WTC11 (cell line): ENCODE measurements at regions not wholly inside any gene's neighbourhood (a gene's known extent, or its start where the extent isn't known, plus 50 kb on each side); places are given as distances from the start of the nearest gene placed in this dataset.

Source experiments
- ATAC-seq: fragments of 200-7000 bp; cut with Tn5 transposase; 2 replicates; pipeline ENCODE4 v1.10.0; 2021; ENCODE audit warnings: mild to moderate bottlenecking, moderate library complexity
- CTCF ChIA-PET: fragments of 300-600 bp; sonication (Branson Sonifier 250); formaldehyde crosslinking; loops from one replicate; lab custom pipeline; 2021; ENCODE audit warnings: antibody characterized with exemption; lab: Charles Lee
- POLR2A ChIA-PET: fragments of 350-600 bp; sonication (Branson Sonifier 250); formaldehyde crosslinking; loops from one replicate; lab custom pipeline; 2021; ENCODE audit warnings: antibody characterized with exemption; lab: Charles Lee
- DNase-seq: peaks from one replicate; pipeline ENCODE4 v3.0.0; 2021; ENCODE audit warnings: low spot score
- H3K27ac Mint-ChIP-seq: 2 replicates; pipeline ENCODE4 v1.8.0; 2021; ENCODE audit warnings: mixed read lengths
- H3K27me3 Mint-ChIP-seq: 2 replicates; pipeline ENCODE4 v1.8.0; 2021; ENCODE audit warnings: low read depth, mild to moderate bottlenecking, moderate library complexity, mixed read lengths
- H3K36me3 Mint-ChIP-seq: 2 replicates; pipeline ENCODE4 v1.8.0; 2021; ENCODE audit warnings: mixed read lengths
- H3K4me1 Mint-ChIP-seq: 2 replicates; pipeline ENCODE4 v1.8.0; 2022; ENCODE audit warnings: mixed read lengths
- H3K4me3 Mint-ChIP-seq: 2 replicates; pipeline ENCODE4 v1.8.0; 2021; ENCODE audit warnings: mild to moderate bottlenecking, moderate library complexity, mixed read lengths
- H3K9me3 Mint-ChIP-seq: 2 replicates; pipeline ENCODE4 v1.8.0; 2021; ENCODE audit warnings: mixed read lengths
- AFF4 ChIP-seq: sonication (generic); formaldehyde crosslinking; IDR thresholded peaks from 2 replicates; pipeline ENCODE4 v1.8.1; 2023; ENCODE audit warnings: mild to moderate bottlenecking, missing genetic modification reagents, borderline replicate concordance
- ARID4B ChIP-seq: sonication (generic); formaldehyde crosslinking; IDR thresholded peaks from 2 replicates; pipeline ENCODE4 v1.8.0; 2023; ENCODE audit warnings: missing genetic modification reagents, mild to moderate bottlenecking, borderline replicate concordance
- ATF1 ChIP-seq: sonication (generic); formaldehyde crosslinking; IDR thresholded peaks from 2 replicates; pipeline ENCODE4 v1.8.1; 2023; ENCODE audit warnings: mild to moderate bottlenecking, moderate library complexity, missing genetic modification reagents
- CREM ChIP-seq: sonication (generic); formaldehyde crosslinking; IDR thresholded peaks from 2 replicates; pipeline ENCODE4 v1.8.1; 2022; ENCODE audit warnings: mild to moderate bottlenecking, missing genetic modification reagents, moderate library complexity
- HMGA2 ChIP-seq: fragments of 250-450 bp; sonication (Bioruptor Pico); IDR thresholded peaks from 2 replicates; pipeline ENCODE4 v1.4.0; 2021; ENCODE audit warnings: mild to moderate bottlenecking, moderate library complexity
- IRF2 ChIP-seq: sonication (generic); formaldehyde crosslinking; IDR thresholded peaks from 2 replicates; pipeline ENCODE4 v1.8.0; 2022; ENCODE audit warnings: low read depth, missing genetic modification reagents, borderline replicate concordance
- MAX ChIP-seq: sonication (generic); formaldehyde crosslinking; IDR thresholded peaks from 2 replicates; pipeline ENCODE4 v1.8.0; 2022; ENCODE audit warnings: mild to moderate bottlenecking, missing genetic modification reagents
- MYBL2 ChIP-seq: sonication (generic); formaldehyde crosslinking; IDR thresholded peaks from 2 replicates; pipeline ENCODE4 v1.8.1; 2023; ENCODE audit warnings: mild to moderate bottlenecking, moderate library complexity, missing genetic modification reagents
- NR2C2 ChIP-seq: sonication (generic); formaldehyde crosslinking; IDR thresholded peaks from 2 replicates; pipeline ENCODE4 v1.8.0; 2022; ENCODE audit warnings: mild to moderate bottlenecking, missing genetic modification reagents
- RORB ChIP-seq: fragments of 250-450 bp; sonication (Bioruptor Pico); IDR thresholded peaks from 2 replicates; pipeline ENCODE4 v1.9.0; 2021; ENCODE audit warnings: mild to moderate bottlenecking
- SOX15 ChIP-seq: fragments of 250-450 bp; sonication (Bioruptor Pico); IDR thresholded peaks from 2 replicates; pipeline ENCODE4 v1.9.0; 2021; ENCODE audit warnings: mild to moderate bottlenecking
- ZBTB21 ChIP-seq: sonication (generic); formaldehyde crosslinking; IDR thresholded peaks from 2 replicates; pipeline ENCODE4 v1.8.1; 2023; ENCODE audit warnings: mild to moderate bottlenecking, missing genetic modification reagents, borderline replicate concordance
- ZNF138 ChIP-seq: sonication (generic); formaldehyde crosslinking; conservative IDR thresholded peaks from 2 replicates; pipeline ENCODE4 v1.8.1; 2022; ENCODE audit warnings: mild to moderate bottlenecking, moderate library complexity, missing genetic modification reagents
- ZNF281 ChIP-seq: sonication (generic); formaldehyde crosslinking; IDR thresholded peaks from 2 replicates; pipeline ENCODE4 v1.8.0; 2023; ENCODE audit warnings: mild to moderate bottlenecking, missing genetic modification reagents
- ZNF671 ChIP-seq: fragments of 250-450 bp; sonication (Bioruptor Pico); IDR thresholded peaks from 2 replicates; pipeline ENCODE4 v1.8.0; 2021; ENCODE audit warnings: mild to moderate bottlenecking
- TF ChIP-seq, protein P1 (sequence below): sonication (generic); formaldehyde crosslinking; IDR thresholded peaks from 2 replicates; pipeline ENCODE4 v1.8.1; 2022; ENCODE audit warnings: low read depth, missing genetic modification reagents, borderline replicate concordance

DNA sequence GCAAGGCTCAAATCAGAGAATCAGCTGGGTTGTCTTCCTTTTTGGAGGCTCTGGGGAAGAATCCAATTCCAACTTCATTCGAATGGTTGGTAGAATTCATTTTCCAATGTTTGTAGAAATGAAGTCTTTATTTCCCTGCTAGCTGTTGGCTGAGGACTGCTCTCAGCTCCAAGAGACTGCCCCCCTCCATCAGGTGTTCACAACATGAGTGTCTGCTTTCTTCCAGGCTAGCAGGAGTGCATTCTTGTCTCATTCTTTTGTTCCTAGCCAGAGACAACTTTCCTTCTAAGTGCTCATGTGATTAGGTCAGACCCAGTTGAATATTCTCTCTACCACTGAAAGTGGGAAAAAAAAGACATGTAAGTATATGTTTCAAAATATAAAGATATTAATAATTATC lies 95.2 kb downstream of the HLX start (continued):
- no peak for TF ChIP-seq ATF1
- TF ChIP-seq ZNF671 (CRISPR knock-in tag) = no peak
- TF ChIP-seq RORB = no peak
- TF ChIP-seq ZNF281 = no peak
- no peak for TF ChIP-seq ARID4B (CRISPR knock-in tag)
- no peak for TF ChIP-seq ZNF138 (CRISPR knock-in tag)
- TF ChIP-seq, protein P1, sequence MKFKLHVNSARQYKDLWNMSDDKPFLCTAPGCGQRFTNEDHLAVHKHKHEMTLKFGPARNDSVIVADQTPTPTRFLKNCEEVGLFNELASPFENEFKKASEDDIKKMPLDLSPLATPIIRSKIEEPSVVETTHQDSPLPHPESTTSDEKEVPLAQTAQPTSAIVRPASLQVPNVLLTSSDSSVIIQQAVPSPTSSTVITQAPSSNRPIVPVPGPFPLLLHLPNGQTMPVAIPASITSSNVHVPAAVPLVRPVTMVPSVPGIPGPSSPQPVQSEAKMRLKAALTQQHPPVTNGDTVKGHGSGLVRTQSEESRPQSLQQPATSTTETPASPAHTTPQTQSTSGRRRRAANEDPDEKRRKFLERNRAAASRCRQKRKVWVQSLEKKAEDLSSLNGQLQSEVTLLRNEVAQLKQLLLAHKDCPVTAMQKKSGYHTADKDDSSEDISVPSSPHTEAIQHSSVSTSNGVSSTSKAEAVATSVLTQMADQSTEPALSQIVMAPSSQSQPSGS (CRISPR knock-in tag) = no peak
- TF ChIP-seq CREM (CRISPR knock-in tag) = no peak
- no peak for TF ChIP-seq AFF4 (CRISPR knock-in tag)
- TF ChIP-seq HMGA2 = no peak
- no peak for TF ChIP-seq IRF2
- no peak for TF ChIP-seq MYBL2 (CRISPR knock-in tag)
- TF ChIP-seq SOX15 (CRISPR knock-in tag) = no peak
- TF ChIP-seq ZBTB21 (CRISPR knock-in tag) = no peak

GRCh38 chr1:220976390-220976789 lies 97.1 kb downstream of the HLX start:
- Mint-ChIP-seq H3K4me1 (no peaks in the 10 kb centered on the region), H3K36me3 (no peaks in the 10 kb centered on the region), H3K27me3 (no peaks in the 10 kb centered on the region), H3K27ac (no peak overlapping the region), H3K9me3 (peaks cover 12% of the 10 kb centered on the region; the same call in 1 of the 2 replicates), H3K4me3 (no peak overlapping the region)
- ChIA-PET CTCF (no interaction called here), POLR2A (no interaction called here)
- no peak for ATAC-seq
- TF ChIP-seq MAX (CRISPR knock-in tag) (no peak), IRF2 (no peak), NR2C2 (CRISPR knock-in tag) (no peak)
- DNase-seq = no peak
